AG04449 (cell line): ENCODE measurements at regions not wholly inside any gene's neighbourhood (a gene's known extent, or its start where the extent isn't known, plus 50 kb on each side); places are given as distances from the start of the nearest gene placed in this dataset.
"Not testable (repeated sequence)": the region's sequence is repeated elsewhere in the genome, so short reads cannot be mapped to it uniquely, and the experiment has no call there.

Experiments used
- CTCF ChIA-PET: fragments of 350-600 bp; formaldehyde crosslinking; extraction: SDS; loops from one replicate; lab custom pipeline; 2021; ENCODE audit warnings: antibody characterized with exemption; lab: Yijun Ruan, JAX
- POLR2A ChIA-PET: fragments of 400-600, 350-600 bp; formaldehyde crosslinking; extraction: SDS; loops from one replicate; lab custom pipeline; 2020; ENCODE audit warnings: antibody characterized with exemption, inconsistent platforms; lab: Yijun Ruan, JAX
- DNase-seq: peaks from one replicate; pipeline ENCODE4 v3.0.0-alpha.2; 2010; ENCODE audit warnings: low read depth, low spot score
- H3K4me3 ChIP-seq: 2 replicates; pipeline ENCODE4 v1.5.1; 2011; ENCODE audit warnings: low read depth, mild to moderate bottlenecking, control low read depth, low read length
- CTCF ChIP-seq: IDR thresholded peaks from one replicate; pipeline ENCODE4 v1.5.1; 2011; ENCODE audit warnings: mild to moderate bottlenecking, moderate library complexity, low read length, control low read depth, inconsistent platforms; ENCODE audit not compliant: insufficient read depth; ENCODE audit errors: missing control alignments

GRCh38 chr5:30502277-30502676 is 691.2 kb upstream of the CDH6 start:
- ChIA-PET POLR2A (no interaction called here), CTCF (no interaction called here)
- no peak overlapping the region for H3K4me3 ChIP-seq
- no peak for TF ChIP-seq CTCF
- DNase-seq, result no peak

GRCh38 chr5:30501065-30501464 is 692.4 kb upstream of the CDH6 start:
- DNase-seq, result no peak
- no peak for TF ChIP-seq CTCF
- CTCF ChIA-PET, result no interaction called here
- POLR2A ChIA-PET, result no interaction called here
- H3K4me3 ChIP-seq, result no peak overlapping the region

GRCh38 chr5:30500513-30500912 is 693.0 kb upstream of the CDH6 start:
- H3K4me3 ChIP-seq, result no peak overlapping the region
- DNase-seq, result no peak
- POLR2A ChIA-PET, result no interaction called here
- CTCF ChIA-PET, result no interaction called here
- no peak for TF ChIP-seq CTCF

GRCh38 chr5:30499402-30499801 is 694.1 kb upstream of the CDH6 start:
- CTCF ChIA-PET, result no interaction called here
- TF ChIP-seq CTCF, result no peak

GRCh38 chr5:30498972-30499371 is 694.5 kb upstream of the CDH6 start:
- no peak overlapping the region for H3K4me3 ChIP-seq
- no peak for DNase-seq
- ChIA-PET CTCF (no interaction called here), POLR2A (no interaction called here)
- TF ChIP-seq CTCF, result no peak

More at GRCh38 chr5:30499402-30499801, 694.1 kb upstream of the CDH6 start:
- POLR2A ChIA-PET, result no interaction called here
- no peak for DNase-seq
- H3K4me3 ChIP-seq, result no peak overlapping the region

GRCh38 chr5:30498509-30498908 is 695.0 kb upstream of the CDH6 start:
- H3K4me3 ChIP-seq, DNase-seq, CTCF ChIA-PET, POLR2A ChIA-PET: not testable (repeated sequence)

- POLR2A ChIA-PET, DNase-seq, CTCF ChIA-PET, H3K4me3 ChIP-seq: not testable (repeated sequence)
These were observed 699.4 kb upstream of the CDH6 start for GRCh38 chr5:30494113-30494512.
